ENCODE measurements at regions not wholly inside any gene's neighbourhood (a gene's known extent, or its start where the extent isn't known, plus 50 kb on each side); places are given as distances from the start of the nearest gene placed in this dataset.

DNA sequence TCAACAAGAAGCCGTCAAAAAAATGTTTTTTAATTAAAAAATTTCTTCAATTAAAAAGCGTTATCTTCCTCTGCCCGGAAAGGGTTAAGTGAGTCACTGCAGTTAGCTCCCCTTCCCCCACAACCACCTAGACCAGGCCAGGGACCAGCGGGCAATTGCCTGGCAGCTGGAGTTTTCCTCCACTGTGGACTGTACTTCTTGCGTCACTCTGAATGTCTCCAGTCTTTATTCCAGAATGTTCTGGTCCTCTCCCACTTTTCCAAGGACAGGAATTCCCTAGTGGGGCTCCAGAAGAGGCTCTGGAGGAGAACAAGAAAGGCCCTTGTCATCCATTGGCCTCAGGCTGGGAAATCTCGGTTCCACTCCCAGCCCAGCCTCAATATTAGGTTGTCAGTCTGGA, 114.0 kb downstream of the C9orf50 start:
- no peak for DNase-seq (ENCODE audit: low read depth in 1 of 2, low spot score in 1 of 2)

GRCh38 chr9:129506041-129506440, 114.9 kb downstream of the C9orf50 start:
- no peak for DNase-seq (ENCODE audit: low read depth in 1 of 2, low spot score in 1 of 2)

- no peak for DNase-seq (ENCODE audit: low read depth in 1 of 2, low spot score in 1 of 2)
Observed at GRCh38 chr9:129505270-129505902, 115.5 kb downstream of the C9orf50 start.

GRCh38 chr9:129504404-129504803, 116.5 kb downstream of the C9orf50 start:
- DNase-seq (ENCODE audit: low read depth in 1 of 2, low spot score in 1 of 2): no peak

DNA sequence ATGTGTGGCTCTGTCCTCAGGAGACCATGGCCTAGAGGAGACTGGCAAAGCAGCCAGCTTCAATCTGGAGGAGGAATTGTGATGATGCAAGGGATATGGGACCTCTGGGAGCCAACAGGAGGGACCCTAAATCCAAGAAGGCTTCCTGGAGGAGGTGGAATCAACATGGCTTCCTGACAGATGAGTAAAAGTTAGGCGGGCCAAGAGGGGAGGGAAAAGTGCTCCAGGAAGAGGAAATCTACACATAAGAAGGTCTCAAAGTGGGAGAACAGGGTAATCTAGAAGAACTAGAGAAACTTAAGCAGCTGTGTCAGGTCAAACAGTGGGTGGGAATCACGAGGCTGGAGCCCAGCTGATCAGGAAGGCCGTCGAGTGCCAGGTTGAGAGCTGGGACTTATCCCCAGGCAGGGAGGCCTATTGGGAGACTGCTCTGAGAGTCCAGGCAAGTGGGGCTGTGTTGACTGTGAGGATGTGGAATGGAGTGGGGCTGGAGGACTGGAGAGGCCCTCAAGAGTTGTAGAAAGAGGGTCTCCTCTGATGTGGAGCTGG, 119.1 kb downstream of the C9orf50 start:
- no peak for DNase-seq (ENCODE audit: low read depth in 1 of 2, low spot score in 1 of 2)

GRCh38 chr9:129500863-129501770, 119.8 kb downstream of the C9orf50 start:
- DNase-seq (ENCODE audit: low read depth in 1 of 2, low spot score in 1 of 2): no peak

GRCh38 chr9:129500161-129500862, 120.6 kb downstream of the C9orf50 start:
- no peak for DNase-seq (ENCODE audit: low read depth in 1 of 2, low spot score in 1 of 2)

DNA sequence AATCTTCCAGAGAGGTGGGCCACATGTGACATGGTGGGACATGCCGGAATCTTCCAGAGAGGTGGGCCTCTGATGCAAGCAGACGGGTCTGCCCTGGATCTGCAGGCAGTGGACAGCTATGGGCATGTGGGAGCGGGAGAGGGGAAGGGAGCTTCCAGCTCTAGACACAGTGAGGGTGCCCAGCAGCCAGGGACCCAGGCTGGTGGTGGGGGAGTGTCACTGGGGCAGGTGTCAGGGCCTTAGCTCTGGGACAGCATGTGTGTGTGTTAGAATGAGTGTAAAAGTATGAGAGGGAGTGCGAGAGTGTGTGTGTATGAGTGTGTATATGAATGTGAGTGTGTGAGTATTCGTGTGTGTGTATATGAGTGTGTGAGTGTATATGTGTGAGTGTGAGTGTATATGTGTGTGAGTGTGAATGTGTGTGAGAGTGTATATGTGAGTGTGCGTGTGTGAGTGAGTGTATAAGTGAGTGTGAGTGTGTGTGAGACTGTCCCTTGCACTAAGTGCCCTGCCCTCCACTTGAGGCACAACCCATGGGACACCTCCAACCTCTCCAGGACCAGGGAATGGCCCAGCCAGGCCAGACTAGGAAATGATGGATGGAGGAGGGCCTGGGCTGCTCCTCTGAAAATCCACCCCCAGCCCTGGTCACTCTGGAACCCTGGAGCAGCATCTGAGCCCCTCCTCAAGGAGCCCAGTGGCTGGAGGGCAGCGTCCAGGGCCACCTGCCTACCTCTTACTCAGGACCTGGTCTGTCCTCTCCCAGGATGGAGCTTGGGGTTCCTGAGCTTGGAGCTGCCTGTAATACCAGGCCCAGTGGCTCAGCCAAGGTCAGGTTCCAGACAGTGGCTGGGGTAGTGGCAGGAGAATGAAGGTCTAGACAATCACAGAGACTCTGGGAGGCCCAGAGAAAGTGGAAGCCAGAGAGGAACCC, 122.2 kb downstream of the C9orf50 start:
- no peak for DNase-seq (ENCODE audit: low read depth in 1 of 2, low spot score in 1 of 2)

GRCh38 chr9:129497813-129498450, 123.0 kb downstream of the C9orf50 start:
- no peak for DNase-seq (ENCODE audit: low read depth in 1 of 2, low spot score in 1 of 2)

DNA sequence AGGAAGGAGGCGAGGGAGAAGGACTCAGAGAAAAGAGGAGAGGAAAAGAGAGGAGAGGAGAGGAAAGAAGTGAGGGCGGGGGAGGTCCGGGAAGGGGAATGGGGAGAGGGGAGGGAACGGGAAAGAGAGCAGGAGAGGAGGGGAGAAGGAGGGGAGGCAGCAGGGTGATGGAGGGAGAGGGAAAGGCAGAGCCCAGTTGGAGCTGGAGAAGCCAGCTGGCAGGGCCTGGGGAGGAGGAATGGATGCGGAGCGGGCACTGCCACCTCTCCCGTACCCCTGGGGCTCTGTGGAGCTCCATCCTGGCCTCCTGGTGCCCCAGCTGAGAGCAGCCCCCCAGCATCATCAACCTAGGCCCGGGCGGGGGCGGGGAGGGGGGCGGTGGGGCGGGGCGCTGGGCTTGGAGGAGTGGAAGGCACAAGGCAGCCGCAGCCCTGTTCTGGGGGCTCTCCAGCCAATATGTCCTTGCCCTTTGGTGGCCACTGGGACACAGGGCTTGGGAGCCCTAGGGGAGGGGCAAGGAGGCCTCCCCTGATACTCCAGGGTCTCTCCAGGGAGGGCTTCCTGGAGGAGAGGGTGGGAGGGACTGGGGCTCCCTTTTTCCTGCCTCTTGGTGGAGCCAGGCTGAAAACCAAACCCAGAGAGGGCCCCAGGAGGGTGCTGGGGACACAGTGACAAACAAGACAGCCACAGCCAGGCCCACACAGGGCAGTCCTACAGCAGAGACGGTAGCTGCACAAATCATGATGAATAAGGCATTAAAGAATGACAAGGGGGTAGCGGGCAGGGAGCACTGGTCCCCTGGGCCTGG, 123.7 kb downstream of the C9orf50 start:
- no peak for DNase-seq (ENCODE audit: low read depth in 1 of 2, low spot score in 1 of 2)

GRCh38 chr9:129496473-129497004, 124.4 kb downstream of the C9orf50 start:
- DNase-seq (ENCODE audit: low read depth in 1 of 2, low spot score in 1 of 2): peak; percentile 69 to 79

- peak; percentile 65 to 86 for DNase-seq (ENCODE audit: low read depth in 1 of 2, low spot score in 1 of 2)
Observed at GRCh38 chr9:129495620-129496472, 125.1 kb downstream of the C9orf50 start.

GRCh38 chr9:129494113-129494789, 126.7 kb downstream of the C9orf50 start:
- no peak for DNase-seq (ENCODE audit: low read depth in 1 of 2, low spot score in 1 of 2)

DNA sequence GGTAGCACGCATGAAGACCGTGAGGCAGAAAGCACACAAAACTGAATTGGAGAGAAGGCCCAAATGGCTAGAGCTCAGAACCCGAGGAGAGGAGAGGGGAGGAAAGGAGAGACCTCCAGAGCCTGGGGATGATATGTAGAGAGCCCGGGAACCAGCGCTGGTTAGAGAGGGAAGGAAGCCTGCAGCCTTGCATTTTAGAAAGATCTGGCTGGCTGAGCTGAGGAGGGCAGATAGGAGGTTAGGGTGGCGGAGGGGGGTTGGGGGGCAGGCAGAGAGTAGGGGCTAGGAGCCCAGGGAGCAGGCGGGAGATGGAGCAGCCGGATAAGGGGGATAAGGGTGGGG, 127.2 kb downstream of the C9orf50 start:
- no peak for DNase-seq (ENCODE audit: low read depth in 1 of 2, low spot score in 1 of 2)

DNA sequence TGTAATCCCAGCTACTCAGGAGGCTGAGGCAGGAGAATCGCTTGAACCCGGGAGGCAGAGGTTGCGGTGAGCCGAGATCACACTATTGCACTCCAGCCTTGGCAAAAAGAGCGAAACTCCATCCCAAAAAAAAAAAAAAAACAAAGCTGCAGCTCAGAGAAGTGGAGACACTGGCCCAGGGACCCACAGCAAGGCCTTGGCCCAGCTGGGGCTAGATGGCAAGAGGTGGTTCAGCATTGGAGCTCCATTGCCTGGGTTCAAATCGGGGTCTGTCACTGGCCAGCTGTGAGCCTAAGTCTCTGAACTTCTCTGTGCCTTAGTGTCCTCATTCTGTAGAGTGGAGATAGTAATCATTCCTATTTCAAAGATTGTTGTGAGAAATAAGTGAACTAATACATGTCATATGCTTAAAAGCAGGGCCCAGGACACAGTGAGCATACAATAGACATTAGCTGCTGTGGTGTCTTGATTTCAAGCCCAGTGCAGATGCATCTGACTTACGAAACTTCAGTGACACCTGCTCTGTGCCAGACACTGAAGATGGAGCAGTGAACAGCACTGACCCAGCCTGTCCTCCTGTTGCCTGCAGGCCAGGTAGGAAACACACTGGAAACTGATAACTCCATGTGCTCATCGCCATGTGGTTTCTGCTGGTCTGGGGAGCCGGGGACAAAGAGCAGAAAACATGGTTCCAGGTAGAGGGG, 127.7 kb downstream of the C9orf50 start:
- no peak for DNase-seq (ENCODE audit: low read depth in 1 of 2, low spot score in 1 of 2)

GRCh38 chr9:129491487-129491855, 129.4 kb downstream of the C9orf50 start:
- DNase-seq (ENCODE audit: low read depth in 1 of 2, low spot score in 1 of 2): no peak

All from stimulated activated CD4-positive, alpha-beta T cell treated with anti-CD3 and anti-CD28 coated beads, Interleukin-15, amount 100 ng/mL, for 1 hour (primary cell).